Left kidney (tissue), 1 donor: ENCODE measurements at regions not wholly inside any gene's neighbourhood (a gene's known extent, or its start where the extent isn't known, plus 50 kb on each side); places are given as distances from the start of the nearest gene placed in this dataset.

ENCODE experiments used
- DNase-seq: peaks from one replicate; pipeline ENCODE4 v3.0.0-alpha.2; 2013

GRCh38 chr5:38099205-38100168, 158.9 kb upstream of the EGFLAM start:
- DNase-seq, result no peak

GRCh38 chr5:38094889-38095288, 163.5 kb upstream of the EGFLAM start:
- DNase-seq, result no peak

GRCh38 chr5:38093855-38094254, 164.5 kb upstream of the EGFLAM start:
- DNase-seq, result no peak

- DNase-seq, result no peak
Observed at GRCh38 chr5:38086777-38087176, 171.6 kb upstream of the EGFLAM start.

GRCh38 chr5:38079620-38080402, 178.5 kb upstream of the EGFLAM start:
- no peak for DNase-seq

- no peak for DNase-seq
Observed at GRCh38 chr5:38078161-38078560, 180.2 kb upstream of the EGFLAM start.

- DNase-seq, result no peak
Observed at GRCh38 chr5:38077652-38078051, 180.7 kb upstream of the EGFLAM start.

GRCh38 chr5:38071831-38072694, 186.3 kb upstream of the EGFLAM start:
- peak; percentile 6 for DNase-seq

- no peak for DNase-seq
Observed at GRCh38 chr5:38070304-38070950, 187.9 kb upstream of the EGFLAM start.

- no peak for DNase-seq
Observed at GRCh38 chr5:38069360-38069759, 189.0 kb upstream of the EGFLAM start.

- DNase-seq, result no peak
Observed at GRCh38 chr5:38060354-38060753, 198.0 kb upstream of the EGFLAM start.

- no peak for DNase-seq
Observed at GRCh38 chr5:38059876-38060275, 198.5 kb upstream of the EGFLAM start.

GRCh38 chr5:38051711-38052511, 206.4 kb upstream of the EGFLAM start:
- DNase-seq, result no peak

GRCh38 chr5:38048400-38048799, 208.6 kb upstream of the GDNF start:
- no peak for DNase-seq

GRCh38 chr5:38046103-38046502, 206.3 kb upstream of the GDNF start:
- DNase-seq, result no peak

- DNase-seq, result no peak
Observed at GRCh38 chr5:38045446-38045845, 205.6 kb upstream of the GDNF start.

- no peak for DNase-seq
Observed at GRCh38 chr5:38039826-38040225, 200.0 kb upstream of the GDNF start.

- no peak for DNase-seq
Observed at GRCh38 chr5:38039091-38039490, 199.2 kb upstream of the GDNF start.

- DNase-seq, result no peak
Observed at GRCh38 chr5:38036765-38037164, 196.9 kb upstream of the GDNF start.

- DNase-seq, result no peak
Observed at GRCh38 chr5:38032149-38032548, 192.3 kb upstream of the GDNF start.

- DNase-seq, result no peak
Observed at GRCh38 chr5:38031304-38031703, 191.5 kb upstream of the GDNF start.
